H1 (cell line): ENCODE measurements at regions not wholly inside any gene's neighbourhood (a gene's known extent, or its start where the extent isn't known, plus 50 kb on each side); places are given as distances from the start of the nearest gene placed in this dataset.

Experiments used
- CTCF ChIA-PET: fragments of 300-600 bp; sonication (Branson Sonifier 250); formaldehyde crosslinking; loops from one replicate; lab custom pipeline; 2021; ENCODE audit not compliant: partially characterized antibody; lab: Charles Lee
- POLR2A ChIA-PET: fragments of 300-600 bp; sonication (Branson Sonifier 250); formaldehyde crosslinking; loops from one replicate; lab custom pipeline; 2021; ENCODE audit warnings: inconsistent platforms; ENCODE audit not compliant: partially characterized antibody; lab: Charles Lee
- DNase-seq, 2 experiments: peaks; one replicate each; pipeline versions ENCODE4 v3.0.0 to v3.0.0-alpha.2; 2010 to 2022; ENCODE audit warnings: low spot score in 2 of 2, low read depth in 1 of 2, mixed read lengths in 1 of 2
- FAIRE-seq: peaks from 2 replicates; lab custom pipeline; 2011; peaks lifted over from hg19 to GRCh38; lab: Jason Lieb, UNC
- H2AFZ ChIP-seq: 2 replicates; pipeline ENCODE4 v1.8.1; 2012; ENCODE audit warnings: low read length, inconsistent platforms
- H2AK5ac ChIP-seq: 2 replicates; pipeline ENCODE4 v1.6.1; 2013; ENCODE audit warnings: low read depth, low read length
- H2BK120ac ChIP-seq: replicated peaks from 2 replicates; pipeline ENCODE3; 2013; ENCODE audit warnings: low read depth, low read length, inconsistent platforms
- H2BK12ac ChIP-seq: 2 replicates; pipeline ENCODE4 v1.6.1; 2013; ENCODE audit warnings: low read depth, low read length
- H2BK15ac ChIP-seq: 2 replicates; pipeline ENCODE4 v1.6.1; 2013; ENCODE audit warnings: low read length
- H2BK20ac ChIP-seq: 2 replicates; pipeline ENCODE4 v1.6.1; 2013; ENCODE audit warnings: low read length
- H2BK5ac ChIP-seq: 2 replicates; pipeline ENCODE4 v1.6.1; 2013; ENCODE audit warnings: low read depth, low read length
- H3K14ac ChIP-seq: 2 replicates; pipeline ENCODE4 v1.6.1; 2013; ENCODE audit warnings: inconsistent platforms; ENCODE audit not compliant: insufficient read length
- H3K18ac ChIP-seq: 2 replicates; pipeline ENCODE4 v1.6.1; 2013; ENCODE audit warnings: low read length; ENCODE audit errors: extremely low read depth
- H3K23ac ChIP-seq: 2 replicates; pipeline ENCODE4 v1.6.1; 2013; ENCODE audit warnings: inconsistent platforms; ENCODE audit not compliant: insufficient read length
- H3K23me2 ChIP-seq: 2 replicates; pipeline ENCODE4 v1.6.1; 2013; ENCODE audit warnings: low read depth, low read length
- H3K27ac ChIP-seq: 2 replicates; pipeline ENCODE4 v1.6.1; 2011; ENCODE audit warnings: low read depth, low read length, inconsistent platforms
- H3K27me3 ChIP-seq, 4 experiments: replicated peaks in 1 of 4; 1 replicate in 1 of 4; 2 replicates in 3 of 4; pipeline versions ENCODE4 v1.6.1 to v1.8.1; 2011 to 2013; ENCODE audit warnings: low read length in 3 of 4, mild to moderate bottlenecking in 3 of 4, inconsistent platforms in 2 of 4, mixed read lengths in 2 of 4, moderate library complexity in 1 of 4; ENCODE audit not compliant: control insufficient read depth in 3 of 4, insufficient read depth in 3 of 4; ENCODE audit errors: extremely low read depth in 1 of 4
- H3K36me3 ChIP-seq, 4 experiments: 2 replicates each; pipeline versions ENCODE4 v1.6.1 to v1.8.1; 2011 to 2013; ENCODE audit warnings: mild to moderate bottlenecking in 4 of 4, low read length in 3 of 4, moderate library complexity in 2 of 4, control low read depth in 1 of 4, inconsistent platforms in 1 of 4; ENCODE audit not compliant: insufficient read depth in 4 of 4, control insufficient read depth in 2 of 4
- H3K4ac ChIP-seq: replicated peaks from 2 replicates; pipeline ENCODE3; 2013; ENCODE audit warnings: low read length, low read depth, mixed read lengths, inconsistent platforms; ENCODE audit not compliant: insufficient read length
- H3K4me1 ChIP-seq, 4 experiments: replicated peaks in 1 of 4; 1 replicate in 1 of 4; 2 replicates in 3 of 4; pipeline versions ENCODE4 v1.6.1 to v1.8.1; 2011 to 2013; ENCODE audit warnings: low read length in 3 of 4, inconsistent platforms in 2 of 4, mixed read lengths in 1 of 4; ENCODE audit not compliant: insufficient read depth in 4 of 4, control insufficient read depth in 3 of 4
- H3K4me2 ChIP-seq, 2 experiments: 2 replicates each; pipeline versions ENCODE4 v1.6.1 to v1.8.1; 2011 to 2013; ENCODE audit warnings: low read depth in 2 of 2, low read length in 2 of 2, control low read depth in 1 of 2, inconsistent platforms in 1 of 2, mild to moderate bottlenecking in 1 of 2; ENCODE audit not compliant: insufficient read depth in 1 of 2
- H3K4me3 ChIP-seq, 4 experiments: fragments of 200-600, 300-600 bp in 1 of 4; sonication (generic), shearing (Covaris generic), sonication (Bioruptor Twin) in 1 of 4; 2 replicates each; pipeline versions ENCODE4 v1.5.1 to v1.8.1; 2011 to 2016; ENCODE audit warnings: low read length in 4 of 4, low read depth in 3 of 4, control low read depth in 2 of 4, inconsistent platforms in 2 of 4, mild to moderate bottlenecking in 2 of 4, mixed read lengths in 1 of 4, moderate library complexity in 1 of 4; ENCODE audit not compliant: insufficient read depth in 2 of 4; ENCODE audit errors: extremely low read depth in 1 of 4
- H3K56ac ChIP-seq: replicated peaks from 2 replicates; pipeline ENCODE3; 2013; ENCODE audit warnings: low read depth, mild to moderate bottlenecking, mixed read lengths, low read length, inconsistent platforms; ENCODE audit not compliant: insufficient read length
- H3K79me1 ChIP-seq: 2 replicates; pipeline ENCODE4 v1.6.1; 2013; ENCODE audit warnings: low read depth, low read length, control low read depth
- H3K79me2 ChIP-seq, 2 experiments: 2 replicates each; pipeline versions ENCODE4 v1.6.1 to v1.8.1; 2012 to 2013; ENCODE audit warnings: low read length in 2 of 2, mild to moderate bottlenecking in 2 of 2, inconsistent platforms in 1 of 2; ENCODE audit not compliant: insufficient read depth in 2 of 2, control insufficient read depth in 1 of 2
- H3K9ac ChIP-seq, 4 experiments: replicated peaks in 1 of 4; 1 replicate in 1 of 4; 2 replicates in 3 of 4; pipeline versions ENCODE4 v1.6.1 to v1.8.1; 2011 to 2013; ENCODE audit warnings: low read depth in 3 of 4, low read length in 3 of 4, control low read depth in 2 of 4, mild to moderate bottlenecking in 2 of 4, moderate library complexity in 2 of 4, inconsistent platforms in 1 of 4; ENCODE audit errors: extremely low read depth in 1 of 4
- H3K9me3 ChIP-seq, 2 experiments: 2 replicates each; pipeline versions ENCODE4 v1.6.1 to v1.8.1; 2012 to 2013; ENCODE audit warnings: mild to moderate bottlenecking in 2 of 2, moderate library complexity in 2 of 2, control low read depth in 1 of 2, inconsistent platforms in 1 of 2, low read depth in 1 of 2, low read length in 1 of 2, mixed read lengths in 1 of 2; ENCODE audit not compliant: insufficient read depth in 2 of 2
- H4K20me1 ChIP-seq, 2 experiments: replicated peaks in 1 of 2; 2 replicates each; pipeline versions ENCODE3 to v1.8.1; 2011 to 2013; ENCODE audit warnings: inconsistent platforms in 2 of 2, low read length in 2 of 2, mild to moderate bottlenecking in 1 of 2; ENCODE audit not compliant: insufficient read depth in 2 of 2, control insufficient read depth in 1 of 2
- H4K5ac ChIP-seq: 2 replicates; pipeline ENCODE4 v1.6.1; 2013; ENCODE audit warnings: low read length, low read depth, mixed read lengths, inconsistent platforms; ENCODE audit not compliant: insufficient read length
- H4K8ac ChIP-seq: 2 replicates; pipeline ENCODE4 v1.8.0; 2013; ENCODE audit warnings: mild to moderate bottlenecking, moderate library complexity, low read length, inconsistent platforms; ENCODE audit not compliant: insufficient read depth; ENCODE audit errors: extremely low read depth
- H4K91ac ChIP-seq: replicated peaks from 2 replicates; pipeline ENCODE3; 2013; ENCODE audit warnings: low read length, mixed read lengths, inconsistent platforms; ENCODE audit not compliant: insufficient read length
- BACH1 ChIP-seq: IDR thresholded peaks from 2 replicates; pipeline ENCODE4 v1.6.1; 2012; ENCODE audit warnings: low read length, improper control_type of control experiment
- CEBPB ChIP-seq: IDR thresholded peaks from 2 replicates; pipeline ENCODE4 v1.6.1; 2012; ENCODE audit warnings: low read depth, low read length
- EZH2 ChIP-seq: fragments of 200-600 bp; sonication (generic); IDR thresholded peaks from 2 replicates; pipeline ENCODE4 v1.7.1; 2012; ENCODE audit warnings: low read depth, mild to moderate bottlenecking, moderate library complexity, low read length, inconsistent platforms; ENCODE audit not compliant: severe bottlenecking
- HDAC6 ChIP-seq: IDR thresholded peaks from one replicate; pipeline ENCODE4 v1.7.1; 2012; ENCODE audit warnings: low read depth, mild to moderate bottlenecking, inconsistent platforms, low read length, moderate library complexity
- POLR2A ChIP-seq, 2 experiments: IDR thresholded peaks; 1 replicate in 1 of 2; 2 replicates in 1 of 2; pipeline ENCODE4 v1.6.1; 2011; ENCODE audit warnings: low read depth in 2 of 2, low read length in 2 of 2, mild to moderate bottlenecking in 2 of 2; ENCODE audit errors: control extremely low read depth in 1 of 2
- RFX5 ChIP-seq: IDR thresholded peaks from 2 replicates; pipeline ENCODE4 v1.6.1; 2011; ENCODE audit warnings: low read depth, low read length, improper control_type of control experiment, borderline replicate concordance
- SIRT6 ChIP-seq: IDR thresholded peaks from one replicate; pipeline ENCODE4 v1.7.1; 2012; ENCODE audit warnings: low read length, inconsistent platforms

- Histone ChIP-seq H3K27me3 (no peaks in the 10 kb centered on the region), H2BK12ac (no peak overlapping the region), H2AFZ (no peak overlapping the region), H3K36me3 (no peaks in the 10 kb centered on the region), H2BK5ac (no peak overlapping the region), H3K14ac (no peak overlapping the region), H3K56ac (no peak overlapping the region), H3K9me3 (no peaks in the 10 kb centered on the region; a peak in 1 of 4 replicates), H4K5ac (no peak overlapping the region), H3K18ac (no peak overlapping the region), H3K23ac (no peak overlapping the region), H3K79me2 (no peaks in the 10 kb centered on the region), H3K27ac (no peak overlapping the region), H3K9ac (no peak overlapping the region), H3K79me1 (no peaks in the 10 kb centered on the region), H2BK120ac (no peak overlapping the region), H4K91ac (no peak overlapping the region), H4K20me1 (no peaks in the 10 kb centered on the region), H2BK15ac (no peak overlapping the region), H3K4me1 (no peaks in the 10 kb centered on the region), H2BK20ac (no peak overlapping the region), H4K8ac (no peak overlapping the region), H3K4me3 (no peak overlapping the region), H3K4me2 (no peak overlapping the region), H3K23me2 (no peaks in the 10 kb centered on the region), H3K4ac (no peak overlapping the region), H2AK5ac (no peak overlapping the region)
- ChIA-PET CTCF (no interaction called here), POLR2A (no interaction called here)
- TF ChIP-seq EZH2 (no peak), BACH1 (no peak), HDAC6 (no peak), RFX5 (no peak), SIRT6 (no peak), CEBPB (no peak), POLR2A (IDR thresholded peaks at IDR 0.05; ENCODE audit: control extremely low read depth in 1 of 2, low read depth in 2 of 2, low read length in 2 of 2) (no peak)
- DNase-seq (no peak), FAIRE-seq (no peak)
Measured at GRCh38 chr2:187187519-187187918, 260.5 kb downstream of the CALCRL start.
